ENCODE measurements at regions not wholly inside any gene's neighbourhood (a gene's known extent, or its start where the extent isn't known, plus 50 kb on each side); places are given as distances from the start of the nearest gene placed in this dataset.

- TF ChIP-seq, protein P1, sequence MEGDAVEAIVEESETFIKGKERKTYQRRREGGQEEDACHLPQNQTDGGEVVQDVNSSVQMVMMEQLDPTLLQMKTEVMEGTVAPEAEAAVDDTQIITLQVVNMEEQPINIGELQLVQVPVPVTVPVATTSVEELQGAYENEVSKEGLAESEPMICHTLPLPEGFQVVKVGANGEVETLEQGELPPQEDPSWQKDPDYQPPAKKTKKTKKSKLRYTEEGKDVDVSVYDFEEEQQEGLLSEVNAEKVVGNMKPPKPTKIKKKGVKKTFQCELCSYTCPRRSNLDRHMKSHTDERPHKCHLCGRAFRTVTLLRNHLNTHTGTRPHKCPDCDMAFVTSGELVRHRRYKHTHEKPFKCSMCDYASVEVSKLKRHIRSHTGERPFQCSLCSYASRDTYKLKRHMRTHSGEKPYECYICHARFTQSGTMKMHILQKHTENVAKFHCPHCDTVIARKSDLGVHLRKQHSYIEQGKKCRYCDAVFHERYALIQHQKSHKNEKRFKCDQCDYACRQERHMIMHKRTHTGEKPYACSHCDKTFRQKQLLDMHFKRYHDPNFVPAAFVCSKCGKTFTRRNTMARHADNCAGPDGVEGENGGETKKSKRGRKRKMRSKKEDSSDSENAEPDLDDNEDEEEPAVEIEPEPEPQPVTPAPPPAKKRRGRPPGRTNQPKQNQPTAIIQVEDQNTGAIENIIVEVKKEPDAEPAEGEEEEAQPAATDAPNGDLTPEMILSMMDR (IDR thresholded peaks at IDR 0.05; ENCODE audit: borderline replicate concordance, insufficient read depth, low read depth, low read length): no peak
- H3K4me3 ChIP-seq (ENCODE audit: low read depth, low read length): no peak overlapping the region
Observed at GRCh38 chr2:19478409-19478808, 120.0 kb upstream of the OSR1 start.

GRCh38 chr2:19476327-19476726, 117.9 kb upstream of the OSR1 start:
- TF ChIP-seq, protein P1 (IDR thresholded peaks at IDR 0.05; ENCODE audit: borderline replicate concordance, insufficient read depth, low read depth, low read length): no peak
- no peak overlapping the region for H3K4me3 ChIP-seq (ENCODE audit: low read depth, low read length)

DNA sequence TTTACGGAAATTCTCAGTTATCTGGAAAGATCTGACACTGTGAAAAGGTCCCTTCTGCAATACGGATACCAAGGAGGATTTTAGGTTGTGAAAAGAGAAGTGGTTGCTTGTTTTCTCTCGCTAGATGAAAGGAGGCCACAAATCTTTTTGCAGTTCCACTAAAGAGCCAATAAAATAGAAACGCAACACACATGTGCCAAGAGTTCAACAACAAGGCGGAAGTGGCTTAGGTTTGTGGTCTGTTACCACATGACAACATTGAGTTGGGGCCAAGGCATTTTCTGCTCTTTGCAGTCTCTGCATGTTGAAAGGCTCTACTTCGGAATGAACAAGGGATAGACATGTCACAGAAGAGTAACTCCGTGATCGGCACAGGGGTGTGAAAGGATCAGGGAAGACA, 115.7 kb upstream of the OSR1 start:
- no peak overlapping the region for H3K4me3 ChIP-seq (ENCODE audit: low read depth, low read length)
- TF ChIP-seq, protein P1 (IDR thresholded peaks at IDR 0.05; ENCODE audit: borderline replicate concordance, insufficient read depth, low read depth, low read length): no peak

GRCh38 chr2:19473350-19473749, 114.9 kb upstream of the OSR1 start:
- H3K4me3 ChIP-seq (ENCODE audit: low read depth, low read length): no peak overlapping the region
- TF ChIP-seq, protein P1 (IDR thresholded peaks at IDR 0.05; ENCODE audit: borderline replicate concordance, insufficient read depth, low read depth, low read length): no peak

GRCh38 chr2:19472391-19472978, 114.1 kb upstream of the OSR1 start:
- TF ChIP-seq, protein P1 (IDR thresholded peaks at IDR 0.05; ENCODE audit: borderline replicate concordance, insufficient read depth, low read depth, low read length): no peak
- no peak overlapping the region for H3K4me3 ChIP-seq (ENCODE audit: low read depth, low read length)

- H3K4me3 ChIP-seq (ENCODE audit: low read depth, low read length): no peak overlapping the region
- TF ChIP-seq, protein P1 (IDR thresholded peaks at IDR 0.05; ENCODE audit: borderline replicate concordance, insufficient read depth, low read depth, low read length): no peak
Observed at GRCh38 chr2:19471491-19471890, 113.1 kb upstream of the OSR1 start.

GRCh38 chr2:19465978-19466377, 107.6 kb upstream of the OSR1 start:
- TF ChIP-seq, protein P1 (IDR thresholded peaks at IDR 0.05; ENCODE audit: borderline replicate concordance, insufficient read depth, low read depth, low read length): no peak
- H3K4me3 ChIP-seq (ENCODE audit: low read depth, low read length): no peak overlapping the region
